GM12891 (cell line): ENCODE measurements at regions not wholly inside any gene's neighbourhood (a gene's known extent, or its start where the extent isn't known, plus 50 kb on each side); places are given as distances from the start of the nearest gene placed in this dataset.

Experiments
- POLR2A ChIP-seq: IDR thresholded peaks from 2 replicates; pipeline ENCODE4 v1.6.1; 2011; ENCODE audit warnings: low read depth, low read length, control low read depth
- TAF1 ChIP-seq: IDR thresholded peaks from 2 replicates; pipeline ENCODE4 v1.6.1; 2011; ENCODE audit warnings: low read depth, low read length, control low read depth

- TF ChIP-seq POLR2A (no peak), TAF1 (no peak)
These were observed 197.8 kb downstream of the TTC8 start for GRCh38 chr14:89022274-89022673.
